WTC11 (cell line): ENCODE measurements at regions not wholly inside any gene's neighbourhood (a gene's known extent, or its start where the extent isn't known, plus 50 kb on each side); places are given as distances from the start of the nearest gene placed in this dataset.

Source experiments
- ATAC-seq: fragments of 200-7000 bp; cut with Tn5 transposase; 2 replicates; pipeline ENCODE4 v1.10.0; 2021; ENCODE audit warnings: mild to moderate bottlenecking, moderate library complexity
- CTCF ChIA-PET: fragments of 300-600 bp; sonication (Branson Sonifier 250); formaldehyde crosslinking; loops from one replicate; lab custom pipeline; 2021; ENCODE audit warnings: antibody characterized with exemption; lab: Charles Lee
- POLR2A ChIA-PET: fragments of 350-600 bp; sonication (Branson Sonifier 250); formaldehyde crosslinking; loops from one replicate; lab custom pipeline; 2021; ENCODE audit warnings: antibody characterized with exemption; lab: Charles Lee
- DNase-seq: peaks from one replicate; pipeline ENCODE4 v3.0.0; 2021; ENCODE audit warnings: low spot score
- H3K27ac Mint-ChIP-seq: 2 replicates; pipeline ENCODE4 v1.8.0; 2021; ENCODE audit warnings: mixed read lengths
- H3K27me3 Mint-ChIP-seq: 2 replicates; pipeline ENCODE4 v1.8.0; 2021; ENCODE audit warnings: low read depth, mild to moderate bottlenecking, moderate library complexity, mixed read lengths
- H3K36me3 Mint-ChIP-seq: 2 replicates; pipeline ENCODE4 v1.8.0; 2021; ENCODE audit warnings: mixed read lengths
- H3K4me1 Mint-ChIP-seq: 2 replicates; pipeline ENCODE4 v1.8.0; 2022; ENCODE audit warnings: mixed read lengths
- H3K4me3 Mint-ChIP-seq: 2 replicates; pipeline ENCODE4 v1.8.0; 2021; ENCODE audit warnings: mild to moderate bottlenecking, moderate library complexity, mixed read lengths
- H3K9me3 Mint-ChIP-seq: 2 replicates; pipeline ENCODE4 v1.8.0; 2021; ENCODE audit warnings: mixed read lengths
- AR ChIP-seq: fragments of 250-450 bp; sonication (Bioruptor Pico); IDR thresholded peaks from 2 replicates; pipeline ENCODE4 v1.9.0; 2021; ENCODE audit warnings: mild to moderate bottlenecking
- ATF1 ChIP-seq: sonication (generic); formaldehyde crosslinking; IDR thresholded peaks from 2 replicates; pipeline ENCODE4 v1.8.1; 2023; ENCODE audit warnings: mild to moderate bottlenecking, moderate library complexity, missing genetic modification reagents
- ATF2 ChIP-seq: sonication (generic); formaldehyde crosslinking; IDR thresholded peaks from 2 replicates; pipeline ENCODE4 v1.8.1; 2022; ENCODE audit warnings: low read depth, missing genetic modification reagents, borderline replicate concordance
- CTCF ChIP-seq: fragments of 200-600 bp; IDR thresholded peaks from 2 replicates; pipeline ENCODE4 v1.8.0; 2022; ENCODE audit warnings: antibody characterized with exemption
- JAZF1 ChIP-seq: fragments of 250-450 bp; sonication (Bioruptor Pico); IDR thresholded peaks from 2 replicates; pipeline ENCODE4 v1.9.0; 2021; ENCODE audit warnings: moderate library complexity, mild to moderate bottlenecking, inconsistent platforms
- JUN ChIP-seq: sonication (generic); formaldehyde crosslinking; IDR thresholded peaks from 2 replicates; pipeline ENCODE4 v1.8.0; 2023; ENCODE audit warnings: mild to moderate bottlenecking, missing genetic modification reagents
- PREB ChIP-seq: sonication (generic); formaldehyde crosslinking; IDR thresholded peaks from 2 replicates; pipeline ENCODE4 v1.8.1; 2022; ENCODE audit warnings: mild to moderate bottlenecking, missing genetic modification reagents, moderate library complexity, borderline replicate concordance
- PRRX2 ChIP-seq: fragments of 250-450 bp; sonication (Bioruptor Pico); IDR thresholded peaks from 2 replicates; pipeline ENCODE4 v1.8.0; 2021; ENCODE audit warnings: mild to moderate bottlenecking
- TF ChIP-seq, protein P1 (sequence below): sonication (generic); formaldehyde crosslinking; IDR thresholded peaks from 2 replicates; pipeline ENCODE4 v1.8.1; 2023; ENCODE audit warnings: mild to moderate bottlenecking, missing genetic modification reagents, borderline replicate concordance
- TF ChIP-seq, protein P2 (sequence below): sonication (generic); formaldehyde crosslinking; conservative IDR thresholded peaks from 2 replicates; pipeline ENCODE4 v1.8.1; 2022; ENCODE audit warnings: mild to moderate bottlenecking, missing genetic modification reagents
- TF ChIP-seq, protein P3 (sequence below): sonication (generic); formaldehyde crosslinking; IDR thresholded peaks from 2 replicates; pipeline ENCODE4 v1.8.0; 2022; ENCODE audit warnings: mild to moderate bottlenecking, missing genetic modification reagents
- TF ChIP-seq, protein P4 (sequence below): sonication (generic); formaldehyde crosslinking; IDR thresholded peaks from 2 replicates; pipeline ENCODE4 v1.8.1; 2023; ENCODE audit warnings: mild to moderate bottlenecking, moderate library complexity, missing genetic modification reagents
- TF ChIP-seq, protein P5 (sequence below): sonication (generic); formaldehyde crosslinking; IDR thresholded peaks from 2 replicates; pipeline ENCODE4 v1.8.1; 2023; ENCODE audit warnings: mild to moderate bottlenecking, missing genetic modification reagents

DNA sequence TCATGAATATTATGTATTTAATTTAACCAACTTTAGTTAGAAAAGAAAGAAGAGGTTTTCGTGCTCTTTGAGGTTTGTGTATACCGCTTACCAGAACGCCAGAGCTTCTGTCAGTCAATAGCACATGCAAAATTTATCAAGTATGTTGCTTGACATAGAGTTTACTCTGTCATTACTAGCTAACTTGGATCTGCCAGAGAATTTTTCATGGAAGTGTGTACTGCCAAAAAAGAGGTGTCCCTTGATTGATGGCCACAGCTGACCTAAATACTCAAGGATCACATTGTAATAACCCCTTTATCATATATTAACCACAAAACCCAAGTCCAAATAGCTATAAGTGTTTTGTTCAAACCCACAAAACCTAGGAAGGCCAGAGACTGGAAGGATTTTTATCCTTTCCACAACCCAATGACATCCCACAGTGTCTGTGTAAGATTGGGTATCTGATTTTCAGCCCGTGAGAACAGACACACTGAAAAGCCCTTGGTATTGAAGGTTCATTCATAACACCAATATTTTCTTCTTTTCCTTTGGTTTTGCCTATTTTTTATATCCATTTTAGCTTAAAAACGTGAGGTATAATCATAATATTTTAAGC lies 194.0 kb upstream of the EYA4 start:
- Mint-ChIP-seq H3K4me1 (peaks cover 15% of the 10 kb centered on the region), H3K27me3 (no peaks in the 10 kb centered on the region), H3K9me3 (peaks cover 6% of the 10 kb centered on the region; the same call in 1 of the 2 replicates), H3K36me3 (no peaks in the 10 kb centered on the region), H3K4me3 (no peak overlapping the region), H3K27ac (no peak overlapping the region)
- POLR2A ChIA-PET: no interaction called here
- DNase-seq (no peak), ATAC-seq (no peak)
- CTCF ChIA-PET: no interaction called here
- TF ChIP-seq, protein P1, sequence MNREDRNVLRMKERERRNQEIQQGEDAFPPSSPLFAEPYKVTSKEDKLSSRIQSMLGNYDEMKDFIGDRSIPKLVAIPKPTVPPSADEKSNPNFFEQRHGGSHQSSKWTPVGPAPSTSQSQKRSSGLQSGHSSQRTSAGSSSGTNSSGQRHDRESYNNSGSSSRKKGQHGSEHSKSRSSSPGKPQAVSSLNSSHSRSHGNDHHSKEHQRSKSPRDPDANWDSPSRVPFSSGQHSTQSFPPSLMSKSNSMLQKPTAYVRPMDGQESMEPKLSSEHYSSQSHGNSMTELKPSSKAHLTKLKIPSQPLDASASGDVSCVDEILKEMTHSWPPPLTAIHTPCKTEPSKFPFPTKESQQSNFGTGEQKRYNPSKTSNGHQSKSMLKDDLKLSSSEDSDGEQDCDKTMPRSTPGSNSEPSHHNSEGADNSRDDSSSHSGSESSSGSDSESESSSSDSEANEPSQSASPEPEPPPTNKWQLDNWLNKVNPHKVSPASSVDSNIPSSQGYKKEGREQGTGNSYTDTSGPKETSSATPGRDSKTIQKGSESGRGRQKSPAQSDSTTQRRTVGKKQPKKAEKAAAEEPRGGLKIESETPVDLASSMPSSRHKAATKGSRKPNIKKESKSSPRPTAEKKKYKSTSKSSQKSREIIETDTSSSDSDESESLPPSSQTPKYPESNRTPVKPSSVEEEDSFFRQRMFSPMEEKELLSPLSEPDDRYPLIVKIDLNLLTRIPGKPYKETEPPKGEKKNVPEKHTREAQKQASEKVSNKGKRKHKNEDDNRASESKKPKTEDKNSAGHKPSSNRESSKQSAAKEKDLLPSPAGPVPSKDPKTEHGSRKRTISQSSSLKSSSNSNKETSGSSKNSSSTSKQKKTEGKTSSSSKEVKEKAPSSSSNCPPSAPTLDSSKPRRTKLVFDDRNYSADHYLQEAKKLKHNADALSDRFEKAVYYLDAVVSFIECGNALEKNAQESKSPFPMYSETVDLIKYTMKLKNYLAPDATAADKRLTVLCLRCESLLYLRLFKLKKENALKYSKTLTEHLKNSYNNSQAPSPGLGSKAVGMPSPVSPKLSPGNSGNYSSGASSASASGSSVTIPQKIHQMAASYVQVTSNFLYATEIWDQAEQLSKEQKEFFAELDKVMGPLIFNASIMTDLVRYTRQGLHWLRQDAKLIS (CRISPR knock-in tag): no peak
- TF ChIP-seq ATF2 (CRISPR knock-in tag) (no peak), JUN (CRISPR knock-in tag) (no peak), AR (CRISPR knock-in tag) (no peak), CTCF (no peak), PREB (CRISPR knock-in tag) (no peak), ATF1 (no peak), JAZF1 (CRISPR knock-in tag) (no peak), PRRX2 (CRISPR knock-in tag) (no peak)
- TF ChIP-seq, protein P2, sequence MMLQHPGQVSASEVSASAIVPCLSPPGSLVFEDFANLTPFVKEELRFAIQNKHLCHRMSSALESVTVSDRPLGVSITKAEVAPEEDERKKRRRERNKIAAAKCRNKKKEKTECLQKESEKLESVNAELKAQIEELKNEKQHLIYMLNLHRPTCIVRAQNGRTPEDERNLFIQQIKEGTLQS (CRISPR knock-in tag): no peak
- TF ChIP-seq, protein P3, sequence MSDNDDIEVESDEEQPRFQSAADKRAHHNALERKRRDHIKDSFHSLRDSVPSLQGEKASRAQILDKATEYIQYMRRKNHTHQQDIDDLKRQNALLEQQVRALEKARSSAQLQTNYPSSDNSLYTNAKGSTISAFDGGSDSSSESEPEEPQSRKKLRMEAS (CRISPR knock-in tag): no peak
- TF ChIP-seq, protein P4, sequence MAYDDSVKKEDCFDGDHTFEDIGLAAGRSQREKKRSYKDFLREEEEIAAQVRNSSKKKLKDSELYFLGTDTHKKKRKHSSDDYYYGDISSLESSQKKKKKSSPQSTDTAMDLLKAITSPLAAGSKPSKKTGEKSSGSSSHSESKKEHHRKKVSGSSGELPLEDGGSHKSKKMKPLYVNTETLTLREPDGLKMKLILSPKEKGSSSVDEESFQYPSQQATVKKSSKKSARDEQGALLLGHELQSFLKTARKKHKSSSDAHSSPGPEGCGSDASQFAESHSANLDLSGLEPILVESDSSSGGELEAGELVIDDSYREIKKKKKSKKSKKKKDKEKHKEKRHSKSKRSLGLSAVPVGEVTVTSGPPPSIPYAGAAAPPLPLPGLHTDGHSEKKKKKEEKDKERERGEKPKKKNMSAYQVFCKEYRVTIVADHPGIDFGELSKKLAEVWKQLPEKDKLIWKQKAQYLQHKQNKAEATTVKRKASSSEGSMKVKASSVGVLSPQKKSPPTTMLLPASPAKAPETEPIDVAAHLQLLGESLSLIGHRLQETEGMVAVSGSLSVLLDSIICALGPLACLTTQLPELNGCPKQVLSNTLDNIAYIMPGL (CRISPR knock-in tag): no peak
- TF ChIP-seq, protein P5, sequence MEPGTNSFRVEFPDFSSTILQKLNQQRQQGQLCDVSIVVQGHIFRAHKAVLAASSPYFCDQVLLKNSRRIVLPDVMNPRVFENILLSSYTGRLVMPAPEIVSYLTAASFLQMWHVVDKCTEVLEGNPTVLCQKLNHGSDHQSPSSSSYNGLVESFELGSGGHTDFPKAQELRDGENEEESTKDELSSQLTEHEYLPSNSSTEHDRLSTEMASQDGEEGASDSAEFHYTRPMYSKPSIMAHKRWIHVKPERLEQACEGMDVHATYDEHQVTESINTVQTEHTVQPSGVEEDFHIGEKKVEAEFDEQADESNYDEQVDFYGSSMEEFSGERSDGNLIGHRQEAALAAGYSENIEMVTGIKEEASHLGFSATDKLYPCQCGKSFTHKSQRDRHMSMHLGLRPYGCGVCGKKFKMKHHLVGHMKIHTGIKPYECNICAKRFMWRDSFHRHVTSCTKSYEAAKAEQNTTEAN (CRISPR knock-in tag): no peak
